Vagina (tissue), 2 donors: ENCODE measurements at regions not wholly inside any gene's neighbourhood (a gene's known extent, or its start where the extent isn't known, plus 50 kb on each side); places are given as distances from the start of the nearest gene placed in this dataset.

Experiments
- CTCF ChIP-seq, 3 experiments: fragments of 450-650 bp in 2 of 3; fragments of 200-600 bp in 1 of 3; sonication (generic) in 1 of 3; IDR thresholded peaks; one replicate each; pipeline ENCODE4 v1.5.1; 2017 to 2019; ENCODE audit warnings: antibody characterized with exemption in 3 of 3, mild to moderate bottlenecking in 2 of 3, moderate library complexity in 2 of 3
- POLR2A ChIP-seq, 2 donors: fragments of 450-650 bp; IDR thresholded peaks; one replicate each; pipeline ENCODE4 v1.6.1; 2017; ENCODE audit warnings: antibody characterized with exemption in 2 of 2, mild to moderate bottlenecking in 2 of 2, moderate library complexity in 2 of 2

GRCh38 chr2:193520709-193521458 is 1326.2 kb upstream of the TMEFF2 start:
- TF ChIP-seq CTCF (IDR thresholded peaks at IDR 0.05) (no peak), POLR2A (IDR thresholded peaks at IDR 0.05) (no peak)
